A549 (cell line): ENCODE measurements at regions not wholly inside any gene's neighbourhood (a gene's known extent, or its start where the extent isn't known, plus 50 kb on each side); places are given as distances from the start of the nearest gene placed in this dataset.

ENCODE experiments used
- ATAC-seq, 2 experiments: fragments of 200-7000 bp in 1 of 2; fragments of >200 bp in 1 of 2; cut with Nextera tagmentation in 1 of 2; cut with Tn5 transposase in 1 of 2; 3 replicates each; pipeline versions ENCODE4 v1.8.0 to v1.9.1; 2018 to 2020; ENCODE audit warnings: mild to moderate bottlenecking in 1 of 2, moderate library complexity in 1 of 2
- CTCF ChIA-PET: fragments of 300-600 bp; sonication (Branson Sonifier 250); formaldehyde crosslinking; extraction: SDS; loops from one replicate; lab custom pipeline; 2021; ENCODE audit warnings: antibody characterized with exemption, inconsistent platforms; lab: Yijun Ruan, JAX
- POLR2A ChIA-PET: fragments of 350-600 bp; formaldehyde crosslinking; extraction: SDS; loops from one replicate; lab custom pipeline; 2021; ENCODE audit warnings: antibody characterized with exemption, inconsistent platforms; lab: Yijun Ruan, JAX
- DNase-seq, 2 experiments: peaks; one replicate each; pipeline versions ENCODE4 v3.0.0 to v3.0.0-alpha.2; 2011 to 2016; ENCODE audit warnings: low read depth in 1 of 2, low spot score in 1 of 2
- FAIRE-seq: peaks from 2 replicates; lab custom pipeline; 2011; peaks lifted over from hg19 to GRCh38; lab: Jason Lieb, UNC
- H3K27ac ChIP-seq, 2 experiments: fragments of >200 bp; sonication (Bioruptor Twin); formaldehyde crosslinking; 3 replicates each; pipeline ENCODE4 v1.5.1; 2016 to 2017
- H3K4me1 ChIP-seq: fragments of >200 bp; sonication (Bioruptor Twin); formaldehyde crosslinking; 3 replicates; pipeline ENCODE4 v1.6.1; 2016
- H3K4me2 ChIP-seq: fragments of >200 bp; sonication (Bioruptor Twin); formaldehyde crosslinking; 3 replicates; pipeline ENCODE4 v1.6.1; 2016
- H3K4me3 ChIP-seq: fragments of >200 bp; sonication (Bioruptor Twin); formaldehyde crosslinking; 3 replicates; pipeline ENCODE4 v1.5.1; 2016
- H3K9me3 ChIP-seq: fragments of >200 bp; sonication (Bioruptor Twin); formaldehyde crosslinking; 3 replicates; pipeline ENCODE4 v1.6.1; 2016
- BHLHE40 ChIP-seq: IDR thresholded peaks from 2 replicates; pipeline ENCODE4 v1.6.1; 2012; ENCODE audit warnings: low read depth, low read length, inconsistent platforms
- CBX8 ChIP-seq: fragments of 200-600 bp; sonication (generic); IDR thresholded peaks from 2 replicates; pipeline ENCODE4 v1.6.1; 2016
- CHD4 ChIP-seq: fragments of 200-600 bp; sonication (generic); IDR thresholded peaks from 2 replicates; pipeline ENCODE4 v1.6.1; 2016; ENCODE audit warnings: antibody characterized with exemption, mild to moderate bottlenecking, borderline replicate concordance
- E2F6 ChIP-seq: IDR thresholded peaks from 2 replicates; pipeline ENCODE4 v1.6.1; 2012; ENCODE audit warnings: low read depth, borderline replicate concordance
- EHMT2 ChIP-seq: fragments of 200-600 bp; sonication (generic); IDR thresholded peaks from 2 replicates; pipeline ENCODE4 v1.6.1; 2016; ENCODE audit warnings: antibody characterized with exemption, low read depth, mild to moderate bottlenecking, moderate library complexity
- ELK1 ChIP-seq: fragments of 150-350 bp; IDR thresholded peaks from 2 replicates; pipeline ENCODE4 v1.6.1; 2014; ENCODE audit warnings: low read depth, mild to moderate bottlenecking, low read length
- ESRRA ChIP-seq: fragments of 150-350 bp; IDR thresholded peaks from 2 replicates; pipeline ENCODE4 v1.6.1; 2014; ENCODE audit warnings: mild to moderate bottlenecking, low read length, borderline replicate concordance
- GATA3 ChIP-seq: IDR thresholded peaks from 2 replicates; pipeline ENCODE4 v1.6.1; 2012; ENCODE audit warnings: borderline replicate concordance
- HES2 ChIP-seq: fragments of >200 bp; sonication (Bioruptor Twin); formaldehyde crosslinking; IDR thresholded peaks from 2 replicates; pipeline ENCODE4 v1.6.1; 2016
- JUN ChIP-seq, 2 experiments: fragments of >200 bp; sonication (Bioruptor Twin); formaldehyde crosslinking; IDR thresholded peaks; 2 replicates in 1 of 2; 3 replicates in 1 of 2; pipeline ENCODE4 v1.6.1; 2016 to 2017
- RAD21 ChIP-seq, 2 experiments: fragments of >200 bp in 1 of 2; sonication (Bioruptor Twin) in 1 of 2; formaldehyde crosslinking in 1 of 2; IDR thresholded peaks in 1 of 2; conservative IDR thresholded peaks in 1 of 2; 2 replicates in 1 of 2; 3 replicates in 1 of 2; pipeline ENCODE4 v1.6.1; 2012 to 2018; ENCODE audit warnings: inconsistent platforms in 1 of 2
- RNF2 ChIP-seq: fragments of 200-600 bp; sonication (generic); IDR thresholded peaks from 2 replicates; pipeline ENCODE4 v1.6.1; 2016; ENCODE audit warnings: low read depth, mild to moderate bottlenecking, antibody characterized with exemption, moderate library complexity, borderline replicate concordance
- SMC3 ChIP-seq: fragments of >200 bp; sonication (Bioruptor Twin); formaldehyde crosslinking; IDR thresholded peaks from 3 replicates; pipeline ENCODE4 v1.6.1; 2018; ENCODE audit warnings: inconsistent platforms
- TFCP2L1 ChIP-seq: fragments of 250-450 bp; sonication (Bioruptor Pico); IDR thresholded peaks from 2 replicates; pipeline ENCODE4 v1.5.0; 2021; ENCODE audit warnings: mild to moderate bottlenecking
- TP53 ChIP-seq: fragments of 250-450 bp; sonication (Bioruptor Pico); IDR thresholded peaks from 2 replicates; pipeline ENCODE4 v1.5.0; 2021; ENCODE audit warnings: mild to moderate bottlenecking, moderate library complexity
- ZNF302 ChIP-seq: fragments of 250-450 bp; sonication (Bioruptor Pico); IDR thresholded peaks from 2 replicates; pipeline ENCODE4 v1.9.0; 2021; ENCODE audit warnings: inconsistent platforms, mild to moderate bottlenecking, moderate library complexity
- whole genome bisulfite sequencing: methylation state at CpG from one replicate; pipeline ENCODE4 v1.1.6; 2017; ENCODE audit errors: missing lambda C conversion rate; 5-methylcytosine and 5-hydroxymethylcytosine counted together
- TF ChIP-seq, protein P1 (sequence below): IDR thresholded peaks from 2 replicates; pipeline ENCODE4 v1.6.1; 2012
- TF ChIP-seq, protein P2 (sequence below): IDR thresholded peaks from 2 replicates; pipeline ENCODE4 v1.6.1; 2012
- TF ChIP-seq, protein P3 (sequence below): fragments of >200 bp; sonication (Bioruptor Twin); formaldehyde crosslinking; IDR thresholded peaks from 3 replicates; pipeline ENCODE4 v1.6.1; 2016
- TF ChIP-seq, protein P4 (sequence below): fragments of 250-450 bp; sonication (Bioruptor Pico); IDR thresholded peaks from 2 replicates; pipeline ENCODE4 v1.5.0; 2021; ENCODE audit warnings: mild to moderate bottlenecking, moderate library complexity, borderline replicate concordance

DNA sequence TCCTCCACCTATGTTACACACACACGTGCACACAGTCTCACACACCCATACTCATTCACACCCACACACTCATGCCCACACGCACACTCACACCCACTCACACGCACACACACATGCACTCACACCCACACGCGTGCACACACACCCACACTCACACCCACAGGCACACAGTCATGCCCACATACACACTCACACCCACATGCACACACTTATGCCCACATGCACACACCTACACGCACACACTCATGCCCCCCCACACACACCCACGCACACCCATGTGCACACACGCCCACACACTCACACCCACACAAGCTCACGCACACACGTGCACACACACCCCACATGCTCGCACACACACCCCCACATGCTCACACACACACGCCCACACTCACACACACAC is 140.0 kb downstream of the F11 start:
- CTCF ChIA-PET, result no interaction called here
- DNase-seq (no peak), ATAC-seq (no peak), FAIRE-seq (no peak)
- POLR2A ChIA-PET, result no interaction called here
- Histone ChIP-seq H3K4me2 (no peak overlapping the region), H3K27ac (peak overlapping the region; percentile 46 to 53; a peak in 4 of 6 replicates), H3K9me3 (no peaks in the 10 kb centered on the region), H3K4me1 (peaks cover 20% of the 10 kb centered on the region; the same call in 2 of the 3 replicates), H3K4me3 (no peak overlapping the region)
- TF ChIP-seq ELK1, result no peak
- no peak for TF ChIP-seq CHD4
- no peak for TF ChIP-seq RAD21 (conservative IDR thresholded peaks at IDR 0.05 in 1 of 2, IDR thresholded peaks at IDR 0.05 in 1 of 2)
- TF ChIP-seq JUN (IDR thresholded peaks at IDR 0.05), result no peak
- no peak for TF ChIP-seq ZNF302 (CRISPR knock-in tag)
- TF ChIP-seq TP53 (CRISPR knock-in tag), result no peak
- TF ChIP-seq ESRRA, result no peak
- TF ChIP-seq SMC3, result no peak
- TF ChIP-seq HES2, result no peak
- TF ChIP-seq BHLHE40, result no peak
- no peak for TF ChIP-seq EHMT2
- TF ChIP-seq RNF2, result no peak
- TF ChIP-seq, protein P1, sequence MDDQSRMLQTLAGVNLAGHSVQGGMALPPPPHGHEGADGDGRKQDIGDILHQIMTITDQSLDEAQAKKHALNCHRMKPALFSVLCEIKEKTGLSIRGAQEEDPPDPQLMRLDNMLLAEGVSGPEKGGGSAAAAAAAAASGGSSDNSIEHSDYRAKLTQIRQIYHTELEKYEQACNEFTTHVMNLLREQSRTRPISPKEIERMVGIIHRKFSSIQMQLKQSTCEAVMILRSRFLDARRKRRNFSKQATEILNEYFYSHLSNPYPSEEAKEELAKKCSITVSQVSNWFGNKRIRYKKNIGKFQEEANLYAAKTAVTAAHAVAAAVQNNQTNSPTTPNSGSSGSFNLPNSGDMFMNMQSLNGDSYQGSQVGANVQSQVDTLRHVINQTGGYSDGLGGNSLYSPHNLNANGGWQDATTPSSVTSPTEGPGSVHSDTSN, result no peak
- TF ChIP-seq, protein P2, sequence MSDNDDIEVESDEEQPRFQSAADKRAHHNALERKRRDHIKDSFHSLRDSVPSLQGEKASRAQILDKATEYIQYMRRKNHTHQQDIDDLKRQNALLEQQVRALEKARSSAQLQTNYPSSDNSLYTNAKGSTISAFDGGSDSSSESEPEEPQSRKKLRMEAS, result no peak
- TF ChIP-seq, protein P3, sequence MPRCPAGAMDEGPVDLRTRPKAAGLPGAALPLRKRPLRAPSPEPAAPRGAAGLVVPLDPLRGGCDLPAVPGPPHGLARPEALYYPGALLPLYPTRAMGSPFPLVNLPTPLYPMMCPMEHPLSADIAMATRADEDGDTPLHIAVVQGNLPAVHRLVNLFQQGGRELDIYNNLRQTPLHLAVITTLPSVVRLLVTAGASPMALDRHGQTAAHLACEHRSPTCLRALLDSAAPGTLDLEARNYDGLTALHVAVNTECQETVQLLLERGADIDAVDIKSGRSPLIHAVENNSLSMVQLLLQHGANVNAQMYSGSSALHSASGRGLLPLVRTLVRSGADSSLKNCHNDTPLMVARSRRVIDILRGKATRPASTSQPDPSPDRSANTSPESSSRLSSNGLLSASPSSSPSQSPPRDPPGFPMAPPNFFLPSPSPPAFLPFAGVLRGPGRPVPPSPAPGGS, result no peak
- no peak for TF ChIP-seq GATA3
- no peak for TF ChIP-seq E2F6
- WGBS, result 85% methylated on average over 12 of the region's 12 CpGs

DNA sequence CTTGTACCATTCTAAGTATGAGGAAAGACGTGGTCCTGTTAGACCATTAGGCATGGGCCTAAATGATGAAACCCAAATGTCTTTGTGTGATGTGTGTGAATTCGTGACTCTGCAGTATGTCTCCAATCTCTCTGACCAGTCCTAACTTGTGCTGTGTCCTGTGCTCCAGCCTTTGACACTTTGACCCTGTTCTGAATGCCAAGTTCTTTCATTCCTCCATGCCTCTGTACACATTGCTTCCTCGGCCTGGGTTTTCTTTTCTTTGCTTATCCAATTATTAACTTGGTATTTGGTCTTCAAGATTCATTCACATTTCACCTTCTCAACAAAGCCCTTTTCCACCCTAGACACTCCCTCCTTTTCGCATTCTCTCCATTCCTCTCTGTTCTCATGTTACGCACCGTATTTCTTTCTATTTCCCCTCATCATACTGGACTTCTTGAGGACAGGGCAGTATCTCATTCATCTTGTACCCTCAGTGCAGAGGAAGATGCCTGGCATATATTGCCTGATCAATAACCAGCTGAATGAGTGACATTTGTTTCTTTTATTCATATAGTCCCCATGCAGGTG is 138.7 kb downstream of the F11 start:
- Histone ChIP-seq H3K4me2 (peak overlapping the region; percentile 71), H3K4me1 (peaks cover 20% of the 10 kb centered on the region; the same call in 2 of the 3 replicates), H3K27ac (peak overlapping the region in 1 of 2 experiments; percentile 58; a peak in 2 of 6 replicates), H3K9me3 (no peaks in the 10 kb centered on the region)
- 16% methylated on average over 6 of the region's 6 CpGs for WGBS
- no peak for FAIRE-seq
- CTCF ChIA-PET, result no interaction called here
- DNase-seq, result peak in 1 of 2 experiments; percentile 81
- ATAC-seq, result peak; percentile 64 to 94; a peak in 4 of 6 replicates
- no peak for TF ChIP-seq CBX8
- TF ChIP-seq, protein P4, sequence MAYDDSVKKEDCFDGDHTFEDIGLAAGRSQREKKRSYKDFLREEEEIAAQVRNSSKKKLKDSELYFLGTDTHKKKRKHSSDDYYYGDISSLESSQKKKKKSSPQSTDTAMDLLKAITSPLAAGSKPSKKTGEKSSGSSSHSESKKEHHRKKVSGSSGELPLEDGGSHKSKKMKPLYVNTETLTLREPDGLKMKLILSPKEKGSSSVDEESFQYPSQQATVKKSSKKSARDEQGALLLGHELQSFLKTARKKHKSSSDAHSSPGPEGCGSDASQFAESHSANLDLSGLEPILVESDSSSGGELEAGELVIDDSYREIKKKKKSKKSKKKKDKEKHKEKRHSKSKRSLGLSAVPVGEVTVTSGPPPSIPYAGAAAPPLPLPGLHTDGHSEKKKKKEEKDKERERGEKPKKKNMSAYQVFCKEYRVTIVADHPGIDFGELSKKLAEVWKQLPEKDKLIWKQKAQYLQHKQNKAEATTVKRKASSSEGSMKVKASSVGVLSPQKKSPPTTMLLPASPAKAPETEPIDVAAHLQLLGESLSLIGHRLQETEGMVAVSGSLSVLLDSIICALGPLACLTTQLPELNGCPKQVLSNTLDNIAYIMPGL (CRISPR knock-in tag), result no peak
- TF ChIP-seq TFCP2L1, result no peak
- TF ChIP-seq RNF2, result no peak
- TF ChIP-seq, all 56 proteins: peak for 0
- no peak overlapping the region; the same call in 2 of the 3 replicates for H3K4me3 ChIP-seq
- POLR2A ChIA-PET, result no interaction called here
